B cell (primary cell): ENCODE measurements at regions not wholly inside any gene's neighbourhood (a gene's known extent, or its start where the extent isn't known, plus 50 kb on each side); places are given as distances from the start of the nearest gene placed in this dataset.

ENCODE experiments used
- ATAC-seq: fragments of 200-7000 bp; cut with Tn5 transposase; one replicate; pipeline ENCODE4 v1.10.0; 2021; ENCODE audit warnings: low read depth, mild to moderate bottlenecking, moderate number of reproducible peaks, moderate library complexity
- CTCF ChIA-PET: fragments of 350-600 bp; sonication (Branson Sonifier 250); formaldehyde crosslinking; loops from one replicate; lab custom pipeline; 2021; ENCODE audit warnings: antibody characterized with exemption, inconsistent platforms; lab: Charles Lee
- POLR2A ChIA-PET: fragments of 350-600 bp; sonication (Branson Sonifier 250); formaldehyde crosslinking; loops from one replicate; lab custom pipeline; 2021; ENCODE audit warnings: antibody characterized with exemption; lab: Charles Lee
- DNase-seq: peaks from one replicate; pipeline ENCODE4 v3.0.0; 2013
- H2AFZ ChIP-seq: 2 replicates; pipeline ENCODE4 v1.6.1; 2012; ENCODE audit warnings: mild to moderate bottlenecking, low read depth, low read length; ENCODE audit not compliant: insufficient read depth, poor library complexity, severe bottlenecking
- H3K27ac ChIP-seq, 2 donors: 1 replicate in 1 of 2; 2 replicates in 1 of 2; pipeline ENCODE4 v1.5.1; 2012 to 2013; ENCODE audit warnings: low read length in 2 of 2, mild to moderate bottlenecking in 2 of 2, moderate library complexity in 1 of 2
- H3K27me3 ChIP-seq, 4 experiments: fragments of 200-600 bp in 1 of 4; sonication (generic) in 1 of 4; replicated peaks in 1 of 4; 1 replicate in 2 of 4; 2 replicates in 2 of 4; pipeline versions ENCODE4 v1.6.1 to v1.7.0; 2013 to 2016; ENCODE audit warnings: low read length in 3 of 4, mild to moderate bottlenecking in 2 of 4, mixed read lengths in 1 of 4, moderate library complexity in 1 of 4; ENCODE audit not compliant: insufficient read depth in 4 of 4, control insufficient read depth in 3 of 4; ENCODE audit errors: control extremely low read depth in 1 of 4
- H3K36me3 ChIP-seq, 2 experiments: replicated peaks in 1 of 2; 1 replicate in 1 of 2; 2 replicates in 1 of 2; pipeline versions ENCODE4 v1.6.1 to v1.7.1; 2013; ENCODE audit warnings: low read length in 1 of 2; ENCODE audit not compliant: insufficient read depth in 2 of 2, control insufficient read depth in 1 of 2; ENCODE audit errors: control extremely low read depth in 1 of 2, extremely low read depth in 1 of 2
- H3K4me1 ChIP-seq, 2 donors: fragments of 200-600 bp in 1 of 2; sonication (generic) in 1 of 2; 1 replicate in 1 of 2; 2 replicates in 1 of 2; pipeline versions ENCODE4 v1.5.1 to v1.6.1; 2013 to 2017; ENCODE audit warnings: low read length in 2 of 2; ENCODE audit not compliant: control insufficient read depth in 2 of 2, insufficient read depth in 2 of 2
- H3K4me2 ChIP-seq: replicated peaks from 2 replicates; pipeline ENCODE3; 2012; ENCODE audit warnings: mild to moderate bottlenecking, low read depth, low read length; ENCODE audit not compliant: poor library complexity, severe bottlenecking
- H3K4me3 ChIP-seq, 5 experiments: fragments of 200-600 bp in 1 of 5; sonication (generic) in 1 of 5; 1 replicate in 3 of 5; 2 replicates in 2 of 5; pipeline versions ENCODE4 v1.5.1 to v1.7.0; 2011 to 2016; ENCODE audit warnings: low read length in 4 of 5, mild to moderate bottlenecking in 4 of 5, low read depth in 2 of 5, control low read depth in 1 of 5, moderate library complexity in 1 of 5; ENCODE audit not compliant: insufficient read depth in 1 of 5; ENCODE audit errors: control extremely low read depth in 1 of 5, extremely low read depth in 1 of 5
- H3K79me2 ChIP-seq: fragments of 200-600 bp; sonication (generic); one replicate; pipeline ENCODE4 v1.6.0; 2016; ENCODE audit warnings: low read length; ENCODE audit not compliant: control insufficient read depth, insufficient read depth
- H3K9ac ChIP-seq: fragments of 200-600 bp; sonication (generic); 2 replicates; pipeline ENCODE4 v1.6.1; 2017; ENCODE audit warnings: mild to moderate bottlenecking, low read length, moderate library complexity
- H3K9me3 ChIP-seq, 3 donors: one replicate each; pipeline versions ENCODE4 v1.6.1 to v1.7.1; 2013; ENCODE audit warnings: low read length in 2 of 3; ENCODE audit not compliant: control insufficient read depth in 2 of 3, insufficient read depth in 1 of 3; ENCODE audit errors: control extremely low read depth in 1 of 3
- H4K20me1 ChIP-seq: 2 replicates; pipeline ENCODE4 v1.6.0; 2012; ENCODE audit warnings: mild to moderate bottlenecking, low read length; ENCODE audit not compliant: insufficient read depth, control insufficient read depth, poor library complexity, severe bottlenecking
- H3K27ac Mint-ChIP-seq: one replicate; pipeline ENCODE4 v1.8.0; 2021; ENCODE audit warnings: mixed read lengths
- H3K27me3 Mint-ChIP-seq: one replicate; pipeline ENCODE4 v1.8.0; 2021; ENCODE audit warnings: mixed read lengths
- H3K4me1 Mint-ChIP-seq: one replicate; pipeline ENCODE4 v1.8.0; 2021; ENCODE audit warnings: mixed read lengths
- H3K4me3 Mint-ChIP-seq: one replicate; pipeline ENCODE4 v1.8.0; 2021; ENCODE audit warnings: mixed read lengths
- H3K9me3 Mint-ChIP-seq: one replicate; pipeline ENCODE4 v1.8.0; 2022; ENCODE audit warnings: mixed read lengths; ENCODE audit not compliant: insufficient read depth
- EZH2 ChIP-seq: IDR thresholded peaks from 2 replicates; pipeline ENCODE4 v1.6.1; 2012; ENCODE audit warnings: borderline replicate concordance, low read depth, mild to moderate bottlenecking, moderate library complexity, low read length; ENCODE audit not compliant: insufficient read depth, poor library complexity, severe bottlenecking
- WGBS: methylation state at CpG from one replicate; pipeline ENCODE4 v1.1.5; 2013; ENCODE audit warnings: missing lambda C conversion rate; ENCODE audit not compliant: insufficient coverage; 5-methylcytosine and 5-hydroxymethylcytosine counted together
- intact Hi-C: fragments of 100-400 bp; cut with micrococcal nuclease; formaldehyde crosslinking; loops from one replicate; pipeline ENCODE4 v1.10.0; 2022
- TF ChIP-seq, protein P1 (sequence below): fragments of 200-600 bp; IDR thresholded peaks from one replicate; pipeline ENCODE4 v1.8.0; 2022; ENCODE audit warnings: antibody characterized with exemption, mild to moderate bottlenecking

DNA sequence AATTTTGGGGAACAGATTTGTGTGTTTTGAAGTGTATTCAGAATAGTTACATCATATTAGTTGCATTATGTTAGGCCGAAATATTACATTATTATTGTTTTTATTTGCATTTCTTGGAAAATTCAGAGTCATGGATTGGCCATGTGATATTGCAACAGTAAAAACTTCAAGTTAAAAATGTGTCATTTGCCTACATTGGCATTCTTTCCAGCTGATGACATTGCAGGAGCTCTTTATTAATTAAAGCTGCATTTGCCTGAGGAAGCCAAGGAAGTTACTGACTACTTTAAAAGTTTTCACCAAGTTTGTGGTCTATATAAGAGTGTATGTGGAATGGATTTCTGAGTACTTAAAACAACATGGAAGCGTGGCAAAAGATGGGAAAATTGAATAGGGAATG is 726.4 kb upstream of the SGO1 start:
- WGBS = 60% methylated on average over 1 of the region's 2 CpGs
- H3K27me3 Mint-ChIP-seq = no peaks in the 10 kb centered on the region
- Histone ChIP-seq H3K4me3 (no peak overlapping the region), H3K79me2 (no peaks in the 10 kb centered on the region), H3K9ac (no peak overlapping the region), H3K4me2 (no peak overlapping the region), H3K27ac (no peak overlapping the region), H3K36me3 (no peaks in the 10 kb centered on the region), H3K9me3 (peaks cover 0 to 3% (median 0%) of the 10 kb centered on the region in 3 donors), H4K20me1 (no peaks in the 10 kb centered on the region), H3K27me3 (no peaks in the 10 kb centered on the region), H2AFZ (no peak overlapping the region), H3K4me1 (no peaks in the 10 kb centered on the region)
- TF ChIP-seq EZH2 = no peak
- TF ChIP-seq, protein P1, sequence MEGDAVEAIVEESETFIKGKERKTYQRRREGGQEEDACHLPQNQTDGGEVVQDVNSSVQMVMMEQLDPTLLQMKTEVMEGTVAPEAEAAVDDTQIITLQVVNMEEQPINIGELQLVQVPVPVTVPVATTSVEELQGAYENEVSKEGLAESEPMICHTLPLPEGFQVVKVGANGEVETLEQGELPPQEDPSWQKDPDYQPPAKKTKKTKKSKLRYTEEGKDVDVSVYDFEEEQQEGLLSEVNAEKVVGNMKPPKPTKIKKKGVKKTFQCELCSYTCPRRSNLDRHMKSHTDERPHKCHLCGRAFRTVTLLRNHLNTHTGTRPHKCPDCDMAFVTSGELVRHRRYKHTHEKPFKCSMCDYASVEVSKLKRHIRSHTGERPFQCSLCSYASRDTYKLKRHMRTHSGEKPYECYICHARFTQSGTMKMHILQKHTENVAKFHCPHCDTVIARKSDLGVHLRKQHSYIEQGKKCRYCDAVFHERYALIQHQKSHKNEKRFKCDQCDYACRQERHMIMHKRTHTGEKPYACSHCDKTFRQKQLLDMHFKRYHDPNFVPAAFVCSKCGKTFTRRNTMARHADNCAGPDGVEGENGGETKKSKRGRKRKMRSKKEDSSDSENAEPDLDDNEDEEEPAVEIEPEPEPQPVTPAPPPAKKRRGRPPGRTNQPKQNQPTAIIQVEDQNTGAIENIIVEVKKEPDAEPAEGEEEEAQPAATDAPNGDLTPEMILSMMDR = no peak
- no peaks in the 10 kb centered on the region for H3K4me1 Mint-ChIP-seq
- POLR2A ChIA-PET = no interaction called here
- ATAC-seq (no peak), DNase-seq (no peak)
- H3K4me3 Mint-ChIP-seq = no peak overlapping the region
- no peak overlapping the region for H3K27ac Mint-ChIP-seq
- peaks cover 6% of the 10 kb centered on the region for H3K9me3 Mint-ChIP-seq
- intact Hi-C loops = no loop called here
- CTCF ChIA-PET = no interaction called here

DNA sequence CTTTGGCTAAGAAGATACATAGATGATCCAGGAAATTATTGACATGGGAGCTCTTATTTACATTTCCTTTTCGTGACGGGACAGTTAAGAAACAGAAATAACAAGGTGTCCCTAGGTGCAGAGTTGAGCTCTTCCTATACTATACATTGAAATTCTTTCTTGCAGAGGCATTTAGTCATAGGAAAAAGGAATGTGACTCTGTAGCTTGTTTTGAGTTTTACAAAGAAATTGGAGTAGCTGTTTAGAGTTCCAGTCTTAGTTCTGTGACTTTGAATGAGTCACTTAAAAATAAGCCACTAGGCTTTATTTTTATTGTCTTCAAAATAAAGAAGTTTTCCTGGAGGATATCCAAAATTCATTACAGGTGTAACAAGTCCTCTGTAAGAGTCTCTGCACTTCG is 723.5 kb upstream of the SGO1 start:
- no peaks in the 10 kb centered on the region for H3K4me1 ChIP-seq
- H4K20me1 ChIP-seq = no peaks in the 10 kb centered on the region
- WGBS = no CpG with 5 or more reads among the region's 3 CpGs
- no peak overlapping the region for H2AFZ ChIP-seq
- ChIA-PET CTCF (no interaction called here), POLR2A (no interaction called here)
- H3K9me3 ChIP-seq = no peaks in the 10 kb centered on the region
- TF ChIP-seq, protein P1 = no peak
- TF ChIP-seq EZH2 = no peak
- DNase-seq = no peak
- H3K36me3 ChIP-seq = no peaks in the 10 kb centered on the region
- no peak overlapping the region for H3K27ac ChIP-seq
- no peaks in the 10 kb centered on the region for H3K4me1 Mint-ChIP-seq
- no peak overlapping the region for H3K4me3 Mint-ChIP-seq
- no peak for ATAC-seq
- intact Hi-C loops = no loop called here
- no peak overlapping the region for H3K4me2 ChIP-seq
- no peaks in the 10 kb centered on the region for H3K27me3 ChIP-seq
- no peaks in the 10 kb centered on the region for H3K79me2 ChIP-seq
- H3K9ac ChIP-seq = no peak overlapping the region
- no peaks in the 10 kb centered on the region for H3K27me3 Mint-ChIP-seq
- peaks cover 2% of the 10 kb centered on the region for H3K9me3 Mint-ChIP-seq
- no peak overlapping the region for H3K4me3 ChIP-seq
- no peak overlapping the region for H3K27ac Mint-ChIP-seq
